ENCODE measurements at regions not wholly inside any gene's neighbourhood (a gene's known extent, or its start where the extent isn't known, plus 50 kb on each side); places are given as distances from the start of the nearest gene placed in this dataset.

GRCh38 chr3:150264561-150265279 is 143.4 kb upstream of the TSC22D2 start:
- no peak for DNase-seq

GRCh38 chr3:150261958-150262357 is 146.1 kb upstream of the TSC22D2 start:
- no peak for DNase-seq

GRCh38 chr3:150261418-150261817 is 146.7 kb upstream of the TSC22D2 start:
- DNase-seq, result no peak

- DNase-seq, result no peak
Observed at GRCh38 chr3:150260398-150260710, 147.7 kb upstream of the TSC22D2 start.

GRCh38 chr3:150259526-150260397 is 148.3 kb upstream of the TSC22D2 start:
- DNase-seq, result no peak

GRCh38 chr3:150256782-150257181 is 151.3 kb upstream of the TSC22D2 start:
- no peak for DNase-seq

GRCh38 chr3:150256318-150256717 is 151.8 kb upstream of the TSC22D2 start:
- no peak for DNase-seq

GRCh38 chr3:150255826-150256225 is 152.3 kb upstream of the TSC22D2 start:
- DNase-seq, result no peak

- DNase-seq, result no peak
Observed at GRCh38 chr3:150255413-150255812, 152.7 kb upstream of the TSC22D2 start.

- DNase-seq, result no peak
Observed at GRCh38 chr3:150254309-150254708, 153.8 kb upstream of the TSC22D2 start.

GRCh38 chr3:150253622-150254021 is 154.5 kb upstream of the TSC22D2 start:
- peak; percentile 48 for DNase-seq

- DNase-seq, result no peak
Observed at GRCh38 chr3:150252462-150252861, 155.6 kb upstream of the TSC22D2 start.

GRCh38 chr3:150251187-150252062 is 156.7 kb upstream of the TSC22D2 start:
- no peak for DNase-seq

- no peak for DNase-seq
Observed at GRCh38 chr3:150249779-150250470, 158.2 kb upstream of the TSC22D2 start.

GRCh38 chr3:150248888-150249681 is 159.0 kb upstream of the TSC22D2 start:
- DNase-seq, result no peak

GRCh38 chr3:150248116-150248887 is 159.8 kb upstream of the TSC22D2 start:
- DNase-seq, result no peak

- no peak for DNase-seq
Observed at GRCh38 chr3:150247441-150247840, 160.7 kb upstream of the TSC22D2 start.

- DNase-seq, result no peak
Observed at GRCh38 chr3:150243466-150243865, 164.6 kb upstream of the TSC22D2 start.

- DNase-seq, result peak; percentile 24
Observed at GRCh38 chr3:150242220-150242936, 165.7 kb upstream of the TSC22D2 start.

GRCh38 chr3:150240891-150241290 is 167.2 kb upstream of the TSC22D2 start:
- no peak for DNase-seq

Data from SHP77 treated with DMSO at 0.1 percent for 48 hours (cell line).